Neural cell (in vitro differentiated cells): ENCODE measurements at regions not wholly inside any gene's neighbourhood (a gene's known extent, or its start where the extent isn't known, plus 50 kb on each side); places are given as distances from the start of the nearest gene placed in this dataset.

Experiments
- EP300 ChIP-seq: fragments of 450-650 bp; conservative IDR thresholded peaks from 2 replicates; pipeline ENCODE4 v1.6.1; 2014; ENCODE audit warnings: antibody characterized with exemption, mild to moderate bottlenecking, moderate library complexity; ENCODE audit not compliant: poor library complexity, severe bottlenecking
- EZH2 ChIP-seq: fragments of 200-600, 300-800 bp; shearing (Covaris generic), sonication (generic); IDR thresholded peaks from 2 replicates; pipeline ENCODE4 v1.6.1; 2014; ENCODE audit warnings: antibody characterized with exemption, low read length, borderline replicate concordance, mild to moderate bottlenecking; ENCODE audit not compliant: insufficient read depth, poor library complexity, severe bottlenecking
- MXI1 ChIP-seq: fragments of 450-650 bp; conservative IDR thresholded peaks from 2 replicates; pipeline ENCODE4 v1.6.1; 2014; ENCODE audit warnings: antibody characterized with exemption, mild to moderate bottlenecking; ENCODE audit not compliant: poor library complexity, severe bottlenecking
- RAD21 ChIP-seq: fragments of 450-650 bp; conservative IDR thresholded peaks from 2 replicates; pipeline ENCODE4 v1.6.1; 2014; ENCODE audit warnings: antibody characterized with exemption, mild to moderate bottlenecking, moderate library complexity
- SMC3 ChIP-seq: fragments of 450-650 bp; conservative IDR thresholded peaks from 2 replicates; pipeline ENCODE4 v1.6.1; 2014; ENCODE audit warnings: antibody characterized with exemption, mild to moderate bottlenecking, moderate library complexity; ENCODE audit not compliant: poor library complexity
- TAF1 ChIP-seq: IDR thresholded peaks from 2 replicates; pipeline ENCODE4 v1.6.1; 2012; ENCODE audit warnings: low read depth
- TF ChIP-seq, protein P1 (sequence below): fragments of 450-650 bp; IDR thresholded peaks from 2 replicates; pipeline ENCODE4 v1.5.1; 2014; ENCODE audit warnings: antibody characterized with exemption, mild to moderate bottlenecking, moderate library complexity; ENCODE audit not compliant: poor library complexity, severe bottlenecking
- TF ChIP-seq, protein P2 (sequence below): IDR thresholded peaks from 2 replicates; pipeline ENCODE4 v1.6.1; 2012; ENCODE audit warnings: borderline replicate concordance

DNA sequence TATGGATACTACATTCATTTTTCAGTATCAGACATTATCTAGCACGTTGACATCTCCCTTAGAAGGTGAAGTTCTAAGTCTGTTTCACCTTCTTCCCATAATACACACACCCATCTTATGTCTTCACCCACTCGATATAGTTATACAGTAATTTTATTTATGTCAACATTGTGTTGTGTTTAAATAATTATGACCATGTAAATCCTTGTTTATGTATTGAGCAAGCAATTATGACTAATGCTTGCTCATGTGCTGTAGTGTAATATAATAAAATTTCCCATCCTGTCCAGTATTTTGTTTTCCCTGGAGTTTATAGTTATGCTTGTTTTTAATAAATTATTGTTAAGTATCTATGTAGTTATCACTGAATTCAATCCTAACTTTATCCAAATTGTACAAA, 163.2 kb downstream of the MTX2 start:
- TF ChIP-seq, protein P1, sequence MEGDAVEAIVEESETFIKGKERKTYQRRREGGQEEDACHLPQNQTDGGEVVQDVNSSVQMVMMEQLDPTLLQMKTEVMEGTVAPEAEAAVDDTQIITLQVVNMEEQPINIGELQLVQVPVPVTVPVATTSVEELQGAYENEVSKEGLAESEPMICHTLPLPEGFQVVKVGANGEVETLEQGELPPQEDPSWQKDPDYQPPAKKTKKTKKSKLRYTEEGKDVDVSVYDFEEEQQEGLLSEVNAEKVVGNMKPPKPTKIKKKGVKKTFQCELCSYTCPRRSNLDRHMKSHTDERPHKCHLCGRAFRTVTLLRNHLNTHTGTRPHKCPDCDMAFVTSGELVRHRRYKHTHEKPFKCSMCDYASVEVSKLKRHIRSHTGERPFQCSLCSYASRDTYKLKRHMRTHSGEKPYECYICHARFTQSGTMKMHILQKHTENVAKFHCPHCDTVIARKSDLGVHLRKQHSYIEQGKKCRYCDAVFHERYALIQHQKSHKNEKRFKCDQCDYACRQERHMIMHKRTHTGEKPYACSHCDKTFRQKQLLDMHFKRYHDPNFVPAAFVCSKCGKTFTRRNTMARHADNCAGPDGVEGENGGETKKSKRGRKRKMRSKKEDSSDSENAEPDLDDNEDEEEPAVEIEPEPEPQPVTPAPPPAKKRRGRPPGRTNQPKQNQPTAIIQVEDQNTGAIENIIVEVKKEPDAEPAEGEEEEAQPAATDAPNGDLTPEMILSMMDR = no peak
- no peak for TF ChIP-seq SMC3
- no peak for TF ChIP-seq EP300
- TF ChIP-seq EZH2 = no peak
- no peak for TF ChIP-seq RAD21
- TF ChIP-seq TAF1 = no peak
- TF ChIP-seq, protein P2, sequence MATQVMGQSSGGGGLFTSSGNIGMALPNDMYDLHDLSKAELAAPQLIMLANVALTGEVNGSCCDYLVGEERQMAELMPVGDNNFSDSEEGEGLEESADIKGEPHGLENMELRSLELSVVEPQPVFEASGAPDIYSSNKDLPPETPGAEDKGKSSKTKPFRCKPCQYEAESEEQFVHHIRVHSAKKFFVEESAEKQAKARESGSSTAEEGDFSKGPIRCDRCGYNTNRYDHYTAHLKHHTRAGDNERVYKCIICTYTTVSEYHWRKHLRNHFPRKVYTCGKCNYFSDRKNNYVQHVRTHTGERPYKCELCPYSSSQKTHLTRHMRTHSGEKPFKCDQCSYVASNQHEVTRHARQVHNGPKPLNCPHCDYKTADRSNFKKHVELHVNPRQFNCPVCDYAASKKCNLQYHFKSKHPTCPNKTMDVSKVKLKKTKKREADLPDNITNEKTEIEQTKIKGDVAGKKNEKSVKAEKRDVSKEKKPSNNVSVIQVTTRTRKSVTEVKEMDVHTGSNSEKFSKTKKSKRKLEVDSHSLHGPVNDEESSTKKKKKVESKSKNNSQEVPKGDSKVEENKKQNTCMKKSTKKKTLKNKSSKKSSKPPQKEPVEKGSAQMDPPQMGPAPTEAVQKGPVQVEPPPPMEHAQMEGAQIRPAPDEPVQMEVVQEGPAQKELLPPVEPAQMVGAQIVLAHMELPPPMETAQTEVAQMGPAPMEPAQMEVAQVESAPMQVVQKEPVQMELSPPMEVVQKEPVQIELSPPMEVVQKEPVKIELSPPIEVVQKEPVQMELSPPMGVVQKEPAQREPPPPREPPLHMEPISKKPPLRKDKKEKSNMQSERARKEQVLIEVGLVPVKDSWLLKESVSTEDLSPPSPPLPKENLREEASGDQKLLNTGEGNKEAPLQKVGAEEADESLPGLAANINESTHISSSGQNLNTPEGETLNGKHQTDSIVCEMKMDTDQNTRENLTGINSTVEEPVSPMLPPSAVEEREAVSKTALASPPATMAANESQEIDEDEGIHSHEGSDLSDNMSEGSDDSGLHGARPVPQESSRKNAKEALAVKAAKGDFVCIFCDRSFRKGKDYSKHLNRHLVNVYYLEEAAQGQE = no peak
- no peak for TF ChIP-seq MXI1
